ENCODE measurements at regions not wholly inside any gene's neighbourhood (a gene's known extent, or its start where the extent isn't known, plus 50 kb on each side); places are given as distances from the start of the nearest gene placed in this dataset.
"Not testable (repeated sequence)": the region's sequence is repeated elsewhere in the genome, so short reads cannot be mapped to it uniquely, and the experiment has no call there.

GRCh38 chr2:87410371-87410770, 337.5 kb upstream of the PLGLB2 start:
- H3K4me3 ChIP-seq (ENCODE audit: low read depth in 1 of 5, low read length in 5 of 5); H3K27me3 ChIP-seq (ENCODE audit: control insufficient read depth in 5 of 5, insufficient read depth in 4 of 5, low read length in 5 of 5); H3K9ac ChIP-seq (ENCODE audit: low read length in 5 of 5); H3K4me1 ChIP-seq (ENCODE audit: control insufficient read depth in 5 of 5, insufficient read depth in 5 of 5, low read length in 5 of 5); H3K27ac ChIP-seq (ENCODE audit: low read depth, low read length); H3K36me3 ChIP-seq (ENCODE audit: control insufficient read depth in 5 of 5, insufficient read depth in 5 of 5, low read length in 5 of 5): not testable (repeated sequence)
- peaks cover 0 to 13% (median 0%) of the 10 kb centered on the region in 5 donors for H3K9me3 ChIP-seq (ENCODE audit: control insufficient read depth in 5 of 5, low read length in 5 of 5)

- peaks cover 0 to 14% (median 2%) of the 10 kb centered on the region in 5 donors for H3K9me3 ChIP-seq (ENCODE audit: control insufficient read depth in 5 of 5, low read length in 5 of 5)
- H3K36me3 ChIP-seq (ENCODE audit: control insufficient read depth in 5 of 5, insufficient read depth in 5 of 5, low read length in 5 of 5); H3K9ac ChIP-seq (ENCODE audit: low read length in 5 of 5); H3K27ac ChIP-seq (ENCODE audit: low read depth, low read length); H3K4me3 ChIP-seq (ENCODE audit: low read depth in 1 of 5, low read length in 5 of 5); H3K27me3 ChIP-seq (ENCODE audit: control insufficient read depth in 5 of 5, insufficient read depth in 4 of 5, low read length in 5 of 5); H3K4me1 ChIP-seq (ENCODE audit: control insufficient read depth in 5 of 5, insufficient read depth in 5 of 5, low read length in 5 of 5): not testable (repeated sequence)
Measured at GRCh38 chr2:87412036-87412820, 335.7 kb upstream of the PLGLB2 start.

- not testable (repeated sequence) for H3K4me1 ChIP-seq (ENCODE audit: control insufficient read depth in 5 of 5, insufficient read depth in 5 of 5, low read length in 5 of 5); H3K4me3 ChIP-seq (ENCODE audit: low read depth in 1 of 5, low read length in 5 of 5); H3K9ac ChIP-seq (ENCODE audit: low read length in 5 of 5); H3K27ac ChIP-seq (ENCODE audit: low read depth, low read length); H3K27me3 ChIP-seq (ENCODE audit: control insufficient read depth in 5 of 5, insufficient read depth in 4 of 5, low read length in 5 of 5); H3K36me3 ChIP-seq (ENCODE audit: control insufficient read depth in 5 of 5, insufficient read depth in 5 of 5, low read length in 5 of 5)
- peaks cover 0 to 14% (median 4%) of the 10 kb centered on the region in 5 donors for H3K9me3 ChIP-seq (ENCODE audit: control insufficient read depth in 5 of 5, low read length in 5 of 5)
Measured at GRCh38 chr2:87414331-87414730, 333.6 kb upstream of the PLGLB2 start.

- not testable (repeated sequence) for H3K9ac ChIP-seq (ENCODE audit: low read length in 5 of 5); H3K27ac ChIP-seq (ENCODE audit: low read depth, low read length); H3K4me1 ChIP-seq (ENCODE audit: control insufficient read depth in 5 of 5, insufficient read depth in 5 of 5, low read length in 5 of 5); H3K4me3 ChIP-seq (ENCODE audit: low read depth in 1 of 5, low read length in 5 of 5); H3K36me3 ChIP-seq (ENCODE audit: control insufficient read depth in 5 of 5, insufficient read depth in 5 of 5, low read length in 5 of 5); H3K27me3 ChIP-seq (ENCODE audit: control insufficient read depth in 5 of 5, insufficient read depth in 4 of 5, low read length in 5 of 5)
- H3K9me3 ChIP-seq (ENCODE audit: control insufficient read depth in 5 of 5, low read length in 5 of 5) = peaks cover 0 to 14% (median 4%) of the 10 kb centered on the region in 5 donors
Measured at GRCh38 chr2:87414795-87415570, 332.9 kb upstream of the PLGLB2 start.

- H3K9me3 ChIP-seq (ENCODE audit: control insufficient read depth in 5 of 5, low read length in 5 of 5) = peaks cover 0 to 14% (median 0%) of the 10 kb centered on the region in 5 donors
- H3K36me3 ChIP-seq (ENCODE audit: control insufficient read depth in 5 of 5, insufficient read depth in 5 of 5, low read length in 5 of 5); H3K27me3 ChIP-seq (ENCODE audit: control insufficient read depth in 5 of 5, insufficient read depth in 4 of 5, low read length in 5 of 5); H3K9ac ChIP-seq (ENCODE audit: low read length in 5 of 5); H3K4me3 ChIP-seq (ENCODE audit: low read depth in 1 of 5, low read length in 5 of 5); H3K27ac ChIP-seq (ENCODE audit: low read depth, low read length); H3K4me1 ChIP-seq (ENCODE audit: control insufficient read depth in 5 of 5, insufficient read depth in 5 of 5, low read length in 5 of 5): not testable (repeated sequence)
Measured at GRCh38 chr2:87415586-87416265, 332.2 kb upstream of the PLGLB2 start.

- H3K4me1 ChIP-seq (ENCODE audit: control insufficient read depth in 5 of 5, insufficient read depth in 5 of 5, low read length in 5 of 5); H3K27ac ChIP-seq (ENCODE audit: low read depth, low read length); H3K36me3 ChIP-seq (ENCODE audit: control insufficient read depth in 5 of 5, insufficient read depth in 5 of 5, low read length in 5 of 5); H3K4me3 ChIP-seq (ENCODE audit: low read depth in 1 of 5, low read length in 5 of 5); H3K9ac ChIP-seq (ENCODE audit: low read length in 5 of 5); H3K27me3 ChIP-seq (ENCODE audit: control insufficient read depth in 5 of 5, insufficient read depth in 4 of 5, low read length in 5 of 5): not testable (repeated sequence)
- peaks cover 0 to 16% (median 0%) of the 10 kb centered on the region in 5 donors for H3K9me3 ChIP-seq (ENCODE audit: control insufficient read depth in 5 of 5, low read length in 5 of 5)
Measured at GRCh38 chr2:87416266-87416592, 331.7 kb upstream of the PLGLB2 start.

- not testable (repeated sequence) for H3K4me1 ChIP-seq (ENCODE audit: control insufficient read depth in 5 of 5, insufficient read depth in 5 of 5, low read length in 5 of 5); H3K27me3 ChIP-seq (ENCODE audit: control insufficient read depth in 5 of 5, insufficient read depth in 4 of 5, low read length in 5 of 5); H3K36me3 ChIP-seq (ENCODE audit: control insufficient read depth in 5 of 5, insufficient read depth in 5 of 5, low read length in 5 of 5); H3K27ac ChIP-seq (ENCODE audit: low read depth, low read length); H3K9ac ChIP-seq (ENCODE audit: low read length in 5 of 5); H3K4me3 ChIP-seq (ENCODE audit: low read depth in 1 of 5, low read length in 5 of 5)
- peaks cover 0 to 14% (median 0%) of the 10 kb centered on the region in 5 donors for H3K9me3 ChIP-seq (ENCODE audit: control insufficient read depth in 5 of 5, low read length in 5 of 5)
Measured at GRCh38 chr2:87417147-87417546, 330.7 kb upstream of the PLGLB2 start.

GRCh38 chr2:87417742-87418567, 329.9 kb upstream of the PLGLB2 start:
- not testable (repeated sequence) for H3K4me1 ChIP-seq (ENCODE audit: control insufficient read depth in 5 of 5, insufficient read depth in 5 of 5, low read length in 5 of 5); H3K36me3 ChIP-seq (ENCODE audit: control insufficient read depth in 5 of 5, insufficient read depth in 5 of 5, low read length in 5 of 5); H3K4me3 ChIP-seq (ENCODE audit: low read depth in 1 of 5, low read length in 5 of 5); H3K27ac ChIP-seq (ENCODE audit: low read depth, low read length); H3K27me3 ChIP-seq (ENCODE audit: control insufficient read depth in 5 of 5, insufficient read depth in 4 of 5, low read length in 5 of 5); H3K9ac ChIP-seq (ENCODE audit: low read length in 5 of 5)
- H3K9me3 ChIP-seq (ENCODE audit: control insufficient read depth in 5 of 5, low read length in 5 of 5) = peaks cover 0 to 14% (median 0%) of the 10 kb centered on the region in 5 donors

GRCh38 chr2:87418823-87419822, 328.8 kb upstream of the PLGLB2 start:
- H3K27me3 ChIP-seq (ENCODE audit: control insufficient read depth in 5 of 5, insufficient read depth in 4 of 5, low read length in 5 of 5); H3K9ac ChIP-seq (ENCODE audit: low read length in 5 of 5); H3K4me3 ChIP-seq (ENCODE audit: low read depth in 1 of 5, low read length in 5 of 5); H3K36me3 ChIP-seq (ENCODE audit: control insufficient read depth in 5 of 5, insufficient read depth in 5 of 5, low read length in 5 of 5); H3K27ac ChIP-seq (ENCODE audit: low read depth, low read length); H3K4me1 ChIP-seq (ENCODE audit: control insufficient read depth in 5 of 5, insufficient read depth in 5 of 5, low read length in 5 of 5): not testable (repeated sequence)
- peaks cover 0 to 14% (median 0%) of the 10 kb centered on the region in 5 donors for H3K9me3 ChIP-seq (ENCODE audit: control insufficient read depth in 5 of 5, low read length in 5 of 5)

All from subcutaneous abdominal adipose tissue (tissue), 5 donors.